Epithelial cell of proximal tubule (primary cell): ENCODE measurements at regions not wholly inside any gene's neighbourhood (a gene's known extent, or its start where the extent isn't known, plus 50 kb on each side); places are given as distances from the start of the nearest gene placed in this dataset.

Source experiments
- DNase-seq: peaks from one replicate; pipeline ENCODE4 v3.0.0-alpha.2; 2011; ENCODE audit warnings: low read depth
- H3K4me3 ChIP-seq: 2 replicates; pipeline ENCODE4 v1.5.1; 2011; ENCODE audit warnings: low read depth, mild to moderate bottlenecking, low read length
- CTCF ChIP-seq: conservative IDR thresholded peaks from 2 replicates; pipeline ENCODE4 v1.5.1; 2012; ENCODE audit warnings: low read depth, mild to moderate bottlenecking, low read length

- no peak for TF ChIP-seq CTCF
- DNase-seq, result no peak
These were observed 70.2 kb upstream of the TEX51 start for GRCh38 chr2:126828491-126828890.

GRCh38 chr2:126831234-126832005, 67.3 kb upstream of the TEX51 start:
- no peak for TF ChIP-seq CTCF
- DNase-seq, result no peak
- no peak overlapping the region for H3K4me3 ChIP-seq

More at GRCh38 chr2:126828491-126828890, 70.2 kb upstream of the TEX51 start:
- no peak overlapping the region for H3K4me3 ChIP-seq

GRCh38 chr2:126832014-126832413, 66.7 kb upstream of the TEX51 start:
- no peak overlapping the region for H3K4me3 ChIP-seq
- DNase-seq, result no peak
- TF ChIP-seq CTCF, result no peak

- DNase-seq, result no peak
- no peak for TF ChIP-seq CTCF
- no peak overlapping the region for H3K4me3 ChIP-seq
These were observed 65.9 kb upstream of the TEX51 start for GRCh38 chr2:126832757-126833156.

GRCh38 chr2:126834006-126834659, 64.6 kb upstream of the TEX51 start:
- DNase-seq, result no peak
- no peak overlapping the region for H3K4me3 ChIP-seq
- no peak for TF ChIP-seq CTCF

- no peak for DNase-seq
- no peak for TF ChIP-seq CTCF
- H3K4me3 ChIP-seq, result no peak overlapping the region
These were observed 63.4 kb upstream of the TEX51 start for GRCh38 chr2:126835261-126835660.
